ENCODE measurements at regions not wholly inside any gene's neighbourhood (a gene's known extent, or its start where the extent isn't known, plus 50 kb on each side); places are given as distances from the start of the nearest gene placed in this dataset.

DNA sequence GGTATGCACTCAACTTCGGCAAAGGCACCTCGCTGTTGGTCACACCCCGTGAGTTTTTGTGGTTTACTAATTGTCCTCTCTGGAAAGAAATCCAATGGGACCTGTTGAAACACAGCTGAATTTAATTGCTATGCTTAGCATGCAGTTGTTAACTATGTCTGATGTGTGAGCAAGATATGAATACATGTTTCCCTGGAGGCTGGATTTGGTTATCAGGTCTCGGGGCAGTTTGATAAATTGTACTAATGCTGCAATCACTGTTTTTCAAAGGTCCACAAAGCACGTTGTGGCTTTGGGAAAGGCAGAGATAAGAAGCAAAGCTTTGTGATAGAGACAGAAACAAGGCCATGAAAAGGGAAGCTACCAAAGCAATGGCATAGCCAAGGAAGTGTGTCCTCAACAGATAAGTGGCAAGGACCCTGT is 91.3 kb downstream of the DAD1 start:
- ATAC-seq (no peak), DNase-seq (no peak)
- H3K27me3 ChIP-seq (ENCODE audit: low read depth): no peaks in the 10 kb centered on the region
- H3K4me3 ChIP-seq: no peak overlapping the region
- TF ChIP-seq, protein P1, sequence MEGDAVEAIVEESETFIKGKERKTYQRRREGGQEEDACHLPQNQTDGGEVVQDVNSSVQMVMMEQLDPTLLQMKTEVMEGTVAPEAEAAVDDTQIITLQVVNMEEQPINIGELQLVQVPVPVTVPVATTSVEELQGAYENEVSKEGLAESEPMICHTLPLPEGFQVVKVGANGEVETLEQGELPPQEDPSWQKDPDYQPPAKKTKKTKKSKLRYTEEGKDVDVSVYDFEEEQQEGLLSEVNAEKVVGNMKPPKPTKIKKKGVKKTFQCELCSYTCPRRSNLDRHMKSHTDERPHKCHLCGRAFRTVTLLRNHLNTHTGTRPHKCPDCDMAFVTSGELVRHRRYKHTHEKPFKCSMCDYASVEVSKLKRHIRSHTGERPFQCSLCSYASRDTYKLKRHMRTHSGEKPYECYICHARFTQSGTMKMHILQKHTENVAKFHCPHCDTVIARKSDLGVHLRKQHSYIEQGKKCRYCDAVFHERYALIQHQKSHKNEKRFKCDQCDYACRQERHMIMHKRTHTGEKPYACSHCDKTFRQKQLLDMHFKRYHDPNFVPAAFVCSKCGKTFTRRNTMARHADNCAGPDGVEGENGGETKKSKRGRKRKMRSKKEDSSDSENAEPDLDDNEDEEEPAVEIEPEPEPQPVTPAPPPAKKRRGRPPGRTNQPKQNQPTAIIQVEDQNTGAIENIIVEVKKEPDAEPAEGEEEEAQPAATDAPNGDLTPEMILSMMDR (IDR thresholded peaks at IDR 0.05): no peak
- H3K36me3 ChIP-seq: no peaks in the 10 kb centered on the region
- H3K4me1 ChIP-seq: no peaks in the 10 kb centered on the region
- intact Hi-C loops (cut with DNase I): no loop called here
- no peaks in the 10 kb centered on the region for H3K9me3 ChIP-seq
- H3K27ac ChIP-seq: peak overlapping the region; percentile 6

DNA sequence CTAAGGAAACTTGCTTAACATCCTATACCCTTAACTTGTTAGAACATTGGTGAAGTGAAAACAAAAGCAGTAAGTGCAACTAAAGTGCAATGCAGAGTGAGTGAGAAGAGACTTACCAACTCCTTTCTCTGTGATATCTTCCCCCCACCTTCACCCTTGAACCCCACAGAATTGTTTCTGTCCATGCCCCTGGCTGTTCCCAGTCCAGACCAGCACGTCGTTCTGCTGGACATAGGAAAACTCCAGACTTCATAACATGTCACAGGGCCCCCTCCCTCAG is 91.9 kb downstream of the DAD1 start:
- H3K4me3 ChIP-seq: no peak overlapping the region
- H3K4me1 ChIP-seq: no peaks in the 10 kb centered on the region
- TF ChIP-seq, protein P1 (IDR thresholded peaks at IDR 0.05): no peak
- no peak overlapping the region for H3K27ac ChIP-seq
- ATAC-seq (no peak), DNase-seq (no peak)
- H3K9me3 ChIP-seq: no peaks in the 10 kb centered on the region
- intact Hi-C loops (cut with DNase I): no loop called here
- H3K27me3 ChIP-seq (ENCODE audit: low read depth): no peaks in the 10 kb centered on the region
- no peaks in the 10 kb centered on the region for H3K36me3 ChIP-seq

DNA sequence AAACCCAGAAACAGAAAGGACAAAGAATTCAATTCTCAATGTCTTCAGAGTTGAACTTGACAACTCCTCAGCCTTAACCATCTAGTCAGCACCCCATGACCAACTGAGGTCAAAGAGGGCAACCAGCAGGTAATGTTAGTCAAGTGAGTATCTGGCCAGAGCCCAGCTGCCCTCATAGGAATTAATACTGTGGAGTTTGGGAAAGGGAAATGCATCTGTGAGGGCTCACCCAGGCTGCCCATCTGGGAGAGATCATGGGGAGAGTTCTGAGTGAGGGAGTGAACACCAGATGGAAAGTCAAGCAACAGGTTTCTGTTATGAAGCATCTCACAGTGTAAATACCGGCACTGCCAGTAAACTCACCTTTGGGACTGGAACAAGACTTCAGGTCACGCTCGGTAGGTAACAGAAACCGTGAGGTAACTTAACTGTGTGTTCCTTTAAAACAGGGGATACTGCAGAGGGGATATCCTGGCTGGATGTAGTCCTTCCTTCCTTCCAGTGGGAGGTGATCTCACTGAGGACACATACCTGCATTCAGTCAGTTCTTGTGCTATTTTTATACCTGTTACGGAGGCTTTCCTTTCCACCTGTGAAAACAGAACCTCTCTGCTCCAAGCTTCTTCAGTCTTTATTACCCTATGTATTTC is 94.4 kb downstream of the DAD1 start:
- no peaks in the 10 kb centered on the region for H3K9me3 ChIP-seq
- DNase-seq: no peak
- H3K27ac ChIP-seq: no peak overlapping the region
- TF ChIP-seq, protein P1 (IDR thresholded peaks at IDR 0.05): no peak
- H3K27me3 ChIP-seq (ENCODE audit: low read depth): no peaks in the 10 kb centered on the region
- H3K4me1 ChIP-seq: no peaks in the 10 kb centered on the region
- intact Hi-C loops (cut with DNase I): no loop called here
- ATAC-seq: no peak
- H3K4me3 ChIP-seq: no peak overlapping the region
- no peaks in the 10 kb centered on the region for H3K36me3 ChIP-seq

DNA sequence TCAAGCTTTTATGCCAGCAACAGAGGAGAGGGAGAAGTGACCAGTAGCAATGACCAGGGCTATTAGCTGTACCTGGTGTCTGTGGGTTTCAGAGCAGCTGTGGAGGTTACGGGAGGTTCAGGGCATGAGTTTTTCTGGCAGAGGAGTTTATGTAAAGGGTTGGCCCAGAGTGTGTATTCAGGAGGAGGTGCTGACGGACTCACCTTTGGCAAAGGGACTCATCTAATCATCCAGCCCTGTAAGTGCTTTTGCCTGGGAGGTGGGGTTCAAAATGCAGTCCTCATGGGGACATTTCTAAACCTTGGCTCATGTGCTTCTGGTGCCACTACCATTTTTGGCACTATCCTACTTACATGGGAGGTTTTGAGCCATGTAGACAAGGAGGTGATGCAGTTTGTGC is 95.3 kb downstream of the DAD1 start:
- ATAC-seq: no peak
- intact Hi-C loops (cut with DNase I): no loop called here
- H3K27me3 ChIP-seq (ENCODE audit: low read depth): no peaks in the 10 kb centered on the region
- TF ChIP-seq, protein P1 (IDR thresholded peaks at IDR 0.05): no peak
- DNase-seq: no peak
- no peaks in the 10 kb centered on the region for H3K4me1 ChIP-seq
- no peaks in the 10 kb centered on the region for H3K36me3 ChIP-seq
- H3K4me3 ChIP-seq: no peak overlapping the region
- H3K27ac ChIP-seq: no peak overlapping the region
- no peaks in the 10 kb centered on the region for H3K9me3 ChIP-seq

GRCh38 chr14:22492622-22493542 is 96.1 kb downstream of the DAD1 start:
- no peak for DNase-seq
- intact Hi-C loops (cut with DNase I): no loop called here
- Histone ChIP-seq H3K4me1 (no peaks in the 10 kb centered on the region), H3K9me3 (no peaks in the 10 kb centered on the region), H3K36me3 (no peaks in the 10 kb centered on the region), H3K27me3 (ENCODE audit: low read depth) (no peaks in the 10 kb centered on the region), H3K4me3 (no peak overlapping the region), H3K27ac (no peak overlapping the region)
- ATAC-seq: no peak
- TF ChIP-seq, protein P1 (IDR thresholded peaks at IDR 0.05): no peak
